Ovary (tissue), 3 donors: ENCODE measurements at regions not wholly inside any gene's neighbourhood (a gene's known extent, or its start where the extent isn't known, plus 50 kb on each side); places are given as distances from the start of the nearest gene placed in this dataset.

Experiments
- CTCF ChIP-seq, 3 donors: fragments of 450-650 bp in 2 of 3; fragments of 200-600 bp in 1 of 3; IDR thresholded peaks; one replicate each; pipeline versions ENCODE4 v1.5.1 to v1.8.0; 2016 to 2022; ENCODE audit warnings: antibody characterized with exemption in 3 of 3, mild to moderate bottlenecking in 1 of 3
- EP300 ChIP-seq: sonication (generic); formaldehyde crosslinking; IDR thresholded peaks from one replicate; pipeline ENCODE4 v1.6.1; 2017; ENCODE audit warnings: antibody characterized with exemption
- POLR2A ChIP-seq: fragments of 450-650 bp; IDR thresholded peaks from one replicate; pipeline ENCODE4 v1.6.1; 2017; ENCODE audit warnings: antibody characterized with exemption, mild to moderate bottlenecking, moderate library complexity
- donor health status: DM: no; HTN: no; CAD: no.

GRCh38 chr1:199161319-199161680 lies 522.5 kb downstream of the PTPRC start:
- TF ChIP-seq CTCF (IDR thresholded peaks at IDR 0.05) (no peak), EP300 (no peak), POLR2A (no peak)
